ENCODE measurements at regions not wholly inside any gene's neighbourhood (a gene's known extent, or its start where the extent isn't known, plus 50 kb on each side); places are given as distances from the start of the nearest gene placed in this dataset.

GRCh38 chr10:124285587-124286527, 132.9 kb downstream of the OAT start:
- DNase-seq: no peak

- no peak for DNase-seq
Measured at GRCh38 chr10:124283949-124284250, 134.8 kb downstream of the OAT start.

GRCh38 chr10:124283215-124283948, 135.3 kb downstream of the OAT start:
- no peak for DNase-seq

- DNase-seq: no peak
Measured at GRCh38 chr10:124282326-124282725, 136.4 kb downstream of the OAT start.

GRCh38 chr10:124281666-124282065, 137.1 kb downstream of the OAT start:
- no peak for DNase-seq

- no peak for DNase-seq
Measured at GRCh38 chr10:124280916-124281315, 137.8 kb downstream of the OAT start.

- DNase-seq: no peak
Measured at GRCh38 chr10:124279882-124280281, 138.8 kb downstream of the OAT start.

- DNase-seq: no peak
Measured at GRCh38 chr10:124279298-124279697, 139.4 kb downstream of the OAT start.

- DNase-seq: no peak
Measured at GRCh38 chr10:124278356-124278755, 140.4 kb downstream of the OAT start.

GRCh38 chr10:124273141-124273540, 145.6 kb downstream of the OAT start:
- DNase-seq: no peak

GRCh38 chr10:124271676-124272075, 147.0 kb downstream of the OAT start:
- DNase-seq: no peak

GRCh38 chr10:124270530-124271327, 148.0 kb downstream of the OAT start:
- no peak for DNase-seq

- DNase-seq: no peak
Measured at GRCh38 chr10:124268976-124269375, 149.7 kb downstream of the OAT start.

GRCh38 chr10:124267911-124268549, 150.7 kb downstream of the OAT start:
- DNase-seq: no peak

GRCh38 chr10:124267231-124267885, 151.4 kb downstream of the OAT start:
- no peak for DNase-seq

GRCh38 chr10:124266468-124267230, 152.1 kb downstream of the OAT start:
- DNase-seq: no peak

GRCh38 chr10:124265776-124266467, 152.8 kb downstream of the OAT start:
- DNase-seq: no peak

GRCh38 chr10:124265391-124265745, 153.4 kb downstream of the OAT start:
- DNase-seq: no peak

- no peak for DNase-seq
Measured at GRCh38 chr10:124264711-124265390, 153.9 kb downstream of the OAT start.

- no peak for DNase-seq
Measured at GRCh38 chr10:124264271-124264670, 154.5 kb downstream of the OAT start.
